ENCODE measurements at regions not wholly inside any gene's neighbourhood (a gene's known extent, or its start where the extent isn't known, plus 50 kb on each side); places are given as distances from the start of the nearest gene placed in this dataset.

DNA sequence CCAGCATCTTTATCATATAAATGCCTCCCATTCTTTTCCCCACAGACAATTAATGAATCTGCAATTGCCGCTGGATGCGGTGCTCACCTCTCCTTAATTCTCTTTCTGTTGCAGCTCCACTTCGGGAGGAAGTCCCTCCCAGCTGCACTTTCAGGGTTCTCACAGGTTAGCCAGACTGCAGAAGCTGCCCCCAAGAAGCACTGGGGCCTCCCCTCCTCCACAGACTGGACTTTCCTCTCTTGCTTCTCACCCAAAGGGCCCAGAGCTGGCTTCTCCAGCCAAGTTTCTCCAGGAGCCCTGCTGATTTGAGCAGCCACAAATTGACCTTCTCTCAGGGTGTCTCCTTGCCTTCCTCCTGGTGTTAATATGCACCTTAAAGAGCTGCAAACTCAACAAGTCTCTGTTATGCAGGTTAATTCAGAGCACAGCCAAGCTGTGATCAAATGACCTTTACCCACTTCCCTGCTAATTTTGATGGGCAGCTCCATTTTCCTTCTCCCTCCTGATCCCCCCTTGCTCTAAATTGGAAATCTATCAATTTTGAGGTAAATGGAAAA is 298.9 kb downstream of the BUD13 start:
- H3K27me3 ChIP-seq (ENCODE audit: control insufficient read depth, insufficient read depth, low read length) = no peaks in the 10 kb centered on the region
- H4K20me1 ChIP-seq (ENCODE audit: control insufficient read depth, extremely low read depth, insufficient read depth, low read length) = no peaks in the 10 kb centered on the region
- TF ChIP-seq, protein P1, sequence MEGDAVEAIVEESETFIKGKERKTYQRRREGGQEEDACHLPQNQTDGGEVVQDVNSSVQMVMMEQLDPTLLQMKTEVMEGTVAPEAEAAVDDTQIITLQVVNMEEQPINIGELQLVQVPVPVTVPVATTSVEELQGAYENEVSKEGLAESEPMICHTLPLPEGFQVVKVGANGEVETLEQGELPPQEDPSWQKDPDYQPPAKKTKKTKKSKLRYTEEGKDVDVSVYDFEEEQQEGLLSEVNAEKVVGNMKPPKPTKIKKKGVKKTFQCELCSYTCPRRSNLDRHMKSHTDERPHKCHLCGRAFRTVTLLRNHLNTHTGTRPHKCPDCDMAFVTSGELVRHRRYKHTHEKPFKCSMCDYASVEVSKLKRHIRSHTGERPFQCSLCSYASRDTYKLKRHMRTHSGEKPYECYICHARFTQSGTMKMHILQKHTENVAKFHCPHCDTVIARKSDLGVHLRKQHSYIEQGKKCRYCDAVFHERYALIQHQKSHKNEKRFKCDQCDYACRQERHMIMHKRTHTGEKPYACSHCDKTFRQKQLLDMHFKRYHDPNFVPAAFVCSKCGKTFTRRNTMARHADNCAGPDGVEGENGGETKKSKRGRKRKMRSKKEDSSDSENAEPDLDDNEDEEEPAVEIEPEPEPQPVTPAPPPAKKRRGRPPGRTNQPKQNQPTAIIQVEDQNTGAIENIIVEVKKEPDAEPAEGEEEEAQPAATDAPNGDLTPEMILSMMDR (conservative IDR thresholded peaks at IDR 0.05 in 1 of 2, IDR thresholded peaks at IDR 0.05 in 1 of 2; ENCODE audit: low read depth in 1 of 2, low read length in 2 of 2) = no peak
- TF ChIP-seq EZH2 (IDR thresholded peaks at IDR 0.05; ENCODE audit: low read length, missing control alignments) = no peak
- H3K9ac ChIP-seq (ENCODE audit: insufficient read depth, low read length) = no peak overlapping the region
- no peaks in the 10 kb centered on the region for H3K79me2 ChIP-seq (ENCODE audit: control insufficient read depth, insufficient read depth, low read length)
- no peak overlapping the region for H2AFZ ChIP-seq (ENCODE audit: low read length)
- DNase-seq (ENCODE audit: low read depth in 2 of 2) = no peak
- no peak overlapping the region for H3K4me3 ChIP-seq (replicated peaks in 1 of 4; ENCODE audit: control extremely low read depth in 1 of 4, insufficient read depth in 1 of 4, low read depth in 3 of 4, low read length in 4 of 4)
- no peaks in the 10 kb centered on the region for H3K36me3 ChIP-seq (ENCODE audit: control insufficient read depth, insufficient read depth, low read length)
- H3K4me2 ChIP-seq (ENCODE audit: extremely low read depth, insufficient read depth, low read length) = no peak overlapping the region
- no peak overlapping the region for H3K27ac ChIP-seq (ENCODE audit: insufficient read depth, low read length)
- H3K4me1 ChIP-seq (ENCODE audit: control insufficient read depth, extremely low read depth, insufficient read depth, low read length) = no peaks in the 10 kb centered on the region
- H3K9me3 ChIP-seq (ENCODE audit: control insufficient read depth, insufficient read depth, low read depth, low read length) = no peaks in the 10 kb centered on the region

DNA sequence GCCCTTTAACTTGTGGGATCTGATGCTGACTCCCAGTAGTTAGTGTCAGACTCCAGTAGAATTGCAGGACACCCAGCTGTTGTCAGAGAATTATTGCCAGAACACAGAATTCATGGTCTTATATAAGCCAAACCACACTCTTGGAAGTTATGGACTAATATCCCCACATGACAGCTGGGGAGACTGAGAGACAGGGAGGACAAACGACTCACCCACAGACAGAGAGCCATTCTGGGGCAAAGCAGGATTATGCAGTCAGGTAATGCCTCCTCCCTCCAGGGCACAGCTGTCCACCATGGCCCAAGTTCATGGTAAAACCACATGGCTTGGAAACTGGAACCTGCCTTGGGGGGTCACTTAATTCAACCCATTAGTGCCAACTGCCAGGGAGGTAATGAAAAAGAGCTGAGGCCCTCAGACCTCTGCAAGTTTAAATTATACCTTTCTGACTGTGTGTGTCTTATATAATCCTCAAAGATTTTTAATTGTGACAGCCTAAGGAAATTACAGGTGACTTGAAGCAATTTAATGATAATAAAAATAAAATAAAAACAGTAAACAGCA is 299.5 kb downstream of the BUD13 start:
- no peak overlapping the region for H3K4me2 ChIP-seq (ENCODE audit: extremely low read depth, insufficient read depth, low read length)
- H4K20me1 ChIP-seq (ENCODE audit: control insufficient read depth, extremely low read depth, insufficient read depth, low read length) = no peaks in the 10 kb centered on the region
- no peaks in the 10 kb centered on the region for H3K27me3 ChIP-seq (ENCODE audit: control insufficient read depth, insufficient read depth, low read length)
- no peaks in the 10 kb centered on the region for H3K9me3 ChIP-seq (ENCODE audit: control insufficient read depth, insufficient read depth, low read depth, low read length)
- no peak overlapping the region for H3K4me3 ChIP-seq (replicated peaks in 1 of 4; ENCODE audit: control extremely low read depth in 1 of 4, insufficient read depth in 1 of 4, low read depth in 3 of 4, low read length in 4 of 4)
- DNase-seq (ENCODE audit: low read depth in 2 of 2) = no peak
- H3K9ac ChIP-seq (ENCODE audit: insufficient read depth, low read length) = no peak overlapping the region
- no peak overlapping the region for H3K27ac ChIP-seq (ENCODE audit: insufficient read depth, low read length)
- TF ChIP-seq, protein P1 (conservative IDR thresholded peaks at IDR 0.05 in 1 of 2, IDR thresholded peaks at IDR 0.05 in 1 of 2; ENCODE audit: low read depth in 1 of 2, low read length in 2 of 2) = no peak
- no peaks in the 10 kb centered on the region for H3K4me1 ChIP-seq (ENCODE audit: control insufficient read depth, extremely low read depth, insufficient read depth, low read length)
- no peaks in the 10 kb centered on the region for H3K36me3 ChIP-seq (ENCODE audit: control insufficient read depth, insufficient read depth, low read length)
- H3K79me2 ChIP-seq (ENCODE audit: control insufficient read depth, insufficient read depth, low read length) = no peaks in the 10 kb centered on the region
- no peak overlapping the region for H2AFZ ChIP-seq (ENCODE audit: low read length)

DNA sequence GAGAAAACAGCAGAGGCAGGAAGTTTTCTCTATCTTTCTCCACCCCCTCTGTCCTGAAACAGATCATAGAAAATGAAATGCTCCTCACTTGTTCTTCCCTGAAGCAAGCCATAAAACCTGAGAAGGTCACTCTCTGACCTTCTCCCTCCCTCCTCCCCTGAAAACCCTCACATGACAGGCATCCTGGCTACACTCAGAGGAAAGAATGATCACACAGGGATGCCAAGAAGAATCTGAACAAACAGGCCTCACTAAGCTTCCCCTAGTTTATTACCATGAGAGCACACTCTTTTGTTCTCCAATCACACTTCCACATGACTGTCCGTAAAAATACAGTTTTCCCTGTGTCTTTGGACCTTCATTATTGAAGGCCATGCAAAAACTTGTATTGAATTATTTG is 300.1 kb downstream of the BUD13 start:
- no peak overlapping the region for H3K27ac ChIP-seq (ENCODE audit: insufficient read depth, low read length)
- no peak for DNase-seq (ENCODE audit: low read depth in 2 of 2)
- no peak overlapping the region for H3K9ac ChIP-seq (ENCODE audit: insufficient read depth, low read length)
- no peaks in the 10 kb centered on the region for H3K4me1 ChIP-seq (ENCODE audit: control insufficient read depth, extremely low read depth, insufficient read depth, low read length)
- no peaks in the 10 kb centered on the region for H4K20me1 ChIP-seq (ENCODE audit: control insufficient read depth, extremely low read depth, insufficient read depth, low read length)
- H3K9me3 ChIP-seq (ENCODE audit: control insufficient read depth, insufficient read depth, low read depth, low read length) = no peaks in the 10 kb centered on the region
- no peaks in the 10 kb centered on the region for H3K79me2 ChIP-seq (ENCODE audit: control insufficient read depth, insufficient read depth, low read length)
- TF ChIP-seq, protein P1 (conservative IDR thresholded peaks at IDR 0.05 in 1 of 2, IDR thresholded peaks at IDR 0.05 in 1 of 2; ENCODE audit: low read depth in 1 of 2, low read length in 2 of 2) = no peak
- TF ChIP-seq EZH2 (IDR thresholded peaks at IDR 0.05; ENCODE audit: low read length, missing control alignments) = no peak
- H3K4me2 ChIP-seq (ENCODE audit: extremely low read depth, insufficient read depth, low read length) = no peak overlapping the region
- no peaks in the 10 kb centered on the region for H3K36me3 ChIP-seq (ENCODE audit: control insufficient read depth, insufficient read depth, low read length)
- H2AFZ ChIP-seq (ENCODE audit: low read length) = no peak overlapping the region
- H3K27me3 ChIP-seq (ENCODE audit: control insufficient read depth, insufficient read depth, low read length) = no peaks in the 10 kb centered on the region
- H3K4me3 ChIP-seq (replicated peaks in 1 of 4; ENCODE audit: control extremely low read depth in 1 of 4, insufficient read depth in 1 of 4, low read depth in 3 of 4, low read length in 4 of 4) = no peak overlapping the region
